SK-N-SH (cell line): ENCODE measurements at regions not wholly inside any gene's neighbourhood (a gene's known extent, or its start where the extent isn't known, plus 50 kb on each side); places are given as distances from the start of the nearest gene placed in this dataset.
"Not testable (repeated sequence)": the region's sequence is repeated elsewhere in the genome, so short reads cannot be mapped to it uniquely, and the experiment has no call there.

Source experiments
- CTCF ChIA-PET: fragments of 300-600, 350-600 bp; formaldehyde crosslinking; extraction: SDS; loops from one replicate; lab custom pipeline; 2021; lab: Yijun Ruan, JAX
- POLR2A ChIA-PET: fragments of 350-600 bp; sonication (Branson Sonifier 250); formaldehyde crosslinking; extraction: SDS; loops from one replicate; lab custom pipeline; 2020; ENCODE audit warnings: antibody characterized with exemption, inconsistent platforms; lab: Yijun Ruan, JAX
- DNase-seq: peaks from one replicate; pipeline ENCODE4 v3.0.0; 2012
- H2AFZ ChIP-seq: fragments of 200-600 bp; sonication (generic); 2 replicates; pipeline ENCODE4 v1.8.1; 2016; ENCODE audit warnings: antibody characterized with exemption, mild to moderate bottlenecking, low read depth
- H3F3A ChIP-seq: fragments of 200-600 bp; sonication (generic); replicated peaks from 2 replicates; pipeline ENCODE3; 2016; ENCODE audit warnings: antibody characterized with exemption, mild to moderate bottlenecking; ENCODE audit not compliant: insufficient read depth
- H3K27ac ChIP-seq, 2 experiments: fragments of 200-500 bp in 1 of 2; fragments of 200-600 bp in 1 of 2; sonication (Bioruptor generic) in 1 of 2; sonication (generic), shearing (Covaris generic) in 1 of 2; 2 replicates each; pipeline versions ENCODE4 v1.5.1 to v1.6.1; 2014 to 2016; ENCODE audit warnings: low read depth in 2 of 2, inconsistent platforms in 1 of 2, low read length in 1 of 2, mild to moderate bottlenecking in 1 of 2, mixed read lengths in 1 of 2
- H3K27me3 ChIP-seq: fragments of 200-600 bp; sonication (generic), shearing (Covaris generic); 2 replicates; pipeline ENCODE4 v1.6.1; 2016; ENCODE audit warnings: mixed run types; ENCODE audit not compliant: insufficient read depth
- H3K36me3 ChIP-seq, 2 experiments: fragments of 200-500 bp in 1 of 2; fragments of 200-600 bp in 1 of 2; sonication (Bioruptor generic) in 1 of 2; sonication (generic) in 1 of 2; replicated peaks in 1 of 2; 2 replicates each; pipeline versions ENCODE3 to v1.5.1; 2014 to 2016; ENCODE audit warnings: low read length in 1 of 2, mild to moderate bottlenecking in 1 of 2; ENCODE audit not compliant: insufficient read depth in 2 of 2, control insufficient read depth in 1 of 2
- H3K4me1 ChIP-seq, 2 experiments: fragments of 200-500 bp in 1 of 2; fragments of 200-600 bp in 1 of 2; sonication (Bioruptor generic) in 1 of 2; sonication (generic), shearing (Covaris generic) in 1 of 2; 2 replicates each; pipeline versions ENCODE4 v1.5.1 to v1.6.1; 2014 to 2016; ENCODE audit warnings: low read depth in 1 of 2, low read length in 1 of 2, mixed run types in 1 of 2; ENCODE audit not compliant: insufficient read depth in 2 of 2, control insufficient read depth in 1 of 2
- H3K4me2 ChIP-seq: fragments of 200-600 bp; sonication (generic), shearing (Covaris generic); 2 replicates; pipeline ENCODE4 v1.6.1; 2017; ENCODE audit warnings: mixed run types
- H3K4me3 ChIP-seq, 2 experiments: fragments of 200-500 bp in 1 of 2; fragments of 200-600 bp in 1 of 2; sonication (Bioruptor generic) in 1 of 2; sonication (generic), shearing (Covaris generic) in 1 of 2; 2 replicates each; pipeline versions ENCODE4 v1.5.1 to v1.8.1; 2014 to 2016; ENCODE audit warnings: low read depth in 2 of 2, inconsistent platforms in 1 of 2, low read length in 1 of 2, mild to moderate bottlenecking in 1 of 2, mixed read lengths in 1 of 2, moderate library complexity in 1 of 2
- H3K79me2 ChIP-seq: fragments of 200-600 bp; sonication (generic); 2 replicates; pipeline ENCODE4 v1.8.1; 2017; ENCODE audit warnings: mild to moderate bottlenecking; ENCODE audit not compliant: insufficient read depth
- H3K9ac ChIP-seq: fragments of 200-600 bp; sonication (generic); 2 replicates; pipeline ENCODE4 v1.6.1; 2017; ENCODE audit warnings: mixed run types
- H3K9me2 ChIP-seq: fragments of 200-600 bp; sonication (generic); 2 replicates; pipeline ENCODE4 v1.6.1; 2017; ENCODE audit warnings: mixed run types
- H3K9me3 ChIP-seq: fragments of 200-600 bp; sonication (generic); 2 replicates; pipeline ENCODE4 v1.6.1; 2017; ENCODE audit warnings: mixed run types, mild to moderate bottlenecking, moderate library complexity
- H4K20me1 ChIP-seq: fragments of 200-600 bp; sonication (generic); 2 replicates; pipeline ENCODE4 v1.6.1; 2017; ENCODE audit warnings: mild to moderate bottlenecking, mixed run types; ENCODE audit not compliant: insufficient read depth
- CHD2 ChIP-seq: fragments of 150-350 bp; IDR thresholded peaks from 2 replicates; pipeline ENCODE4 v1.6.1; 2018; ENCODE audit warnings: low read length; ENCODE audit not compliant: partially characterized antibody
- CTCF ChIP-seq: fragments of 200-600 bp; sonication (generic); IDR thresholded peaks from 2 replicates; pipeline ENCODE4 v1.6.1; 2017; ENCODE audit warnings: antibody characterized with exemption, mild to moderate bottlenecking, moderate library complexity
- EZH2phosphoT487 ChIP-seq: fragments of 200-600 bp; sonication (generic); IDR thresholded peaks from 2 replicates; pipeline ENCODE4 v1.6.1; 2017; ENCODE audit warnings: low read depth, mixed run types, mild to moderate bottlenecking, antibody characterized with exemption, moderate library complexity, borderline replicate concordance
- FOXJ3 ChIP-seq: sonication (generic); formaldehyde crosslinking; IDR thresholded peaks from 2 replicates; pipeline ENCODE4 v1.5.1; 2020; ENCODE audit warnings: mild to moderate bottlenecking, missing genetic modification reagents
- GATA2 ChIP-seq: sonication (generic); formaldehyde crosslinking; IDR thresholded peaks from 2 replicates; pipeline ENCODE4 v1.5.0; 2020; ENCODE audit warnings: mild to moderate bottlenecking, missing genetic modification reagents
- IRF3 ChIP-seq: fragments of 150-350 bp; IDR thresholded peaks from 2 replicates; pipeline ENCODE4 v1.6.1; 2016; ENCODE audit warnings: mild to moderate bottlenecking, low read depth, low read length
- JUND ChIP-seq: IDR thresholded peaks from 2 replicates; pipeline ENCODE4 v1.4.0; 2012
- MAX ChIP-seq: IDR thresholded peaks from 2 replicates; pipeline ENCODE4 v1.4.0; 2012; ENCODE audit warnings: low read depth
- MEF2A ChIP-seq: IDR thresholded peaks from 2 replicates; pipeline ENCODE4 v1.4.0; 2012; ENCODE audit warnings: low read depth, borderline replicate concordance
- NFIC ChIP-seq: IDR thresholded peaks from 2 replicates; pipeline ENCODE4 v1.4.0; 2012; ENCODE audit warnings: borderline replicate concordance
- PBX3 ChIP-seq: IDR thresholded peaks from 2 replicates; pipeline ENCODE4; 2012
- POLR2AphosphoS5 ChIP-seq: IDR thresholded peaks from 2 replicates; pipeline ENCODE4 v1.6.1; 2012; ENCODE audit warnings: low read depth, low read length
- RAD21 ChIP-seq: IDR thresholded peaks from 2 replicates; pipeline ENCODE4 v1.6.1; 2012; ENCODE audit warnings: mild to moderate bottlenecking, low read length
- SIN3A ChIP-seq: IDR thresholded peaks from 2 replicates; pipeline ENCODE4 v1.6.1; 2012; ENCODE audit warnings: low read depth, mild to moderate bottlenecking, low read length, moderate library complexity, borderline replicate concordance
- TAF1 ChIP-seq: IDR thresholded peaks from 2 replicates; pipeline ENCODE4 v1.6.1; 2012; ENCODE audit warnings: low read depth, mild to moderate bottlenecking, low read length, moderate library complexity, borderline replicate concordance
- TEAD4 ChIP-seq: IDR thresholded peaks from 2 replicates; pipeline ENCODE4 v1.4.0; 2012; ENCODE audit warnings: mild to moderate bottlenecking, borderline replicate concordance; ENCODE audit not compliant: insufficient read depth
- WGBS: methylation state at CpG from one replicate; pipeline ENCODE4 v1.1.6; 2017; ENCODE audit warnings: low lambda C conversion rate; 5-methylcytosine and 5-hydroxymethylcytosine counted together

- Histone ChIP-seq H2AFZ (no peak overlapping the region), H3K9ac (no peak overlapping the region), H3K27ac (no peak overlapping the region), H3K36me3 (no peaks in the 10 kb centered on the region), H3F3A (no peaks in the 10 kb centered on the region), H3K4me2 (no peak overlapping the region), H4K20me1 (no peaks in the 10 kb centered on the region), H3K4me3 (no peak overlapping the region), H3K27me3 (no peaks in the 10 kb centered on the region), H3K9me3 (no peaks in the 10 kb centered on the region), H3K79me2 (no peaks in the 10 kb centered on the region), H3K4me1 (peaks cover 0 to 3% of the 10 kb centered on the region in 2 experiments; a peak in 1 of 4 replicates), H3K9me2 (no peaks in the 10 kb centered on the region)
- no peak for TF ChIP-seq TEAD4
- no peak for TF ChIP-seq IRF3
- TF ChIP-seq MEF2A = no peak
- TF ChIP-seq RAD21 = no peak
- TF ChIP-seq CHD2 = no peak
- TF ChIP-seq JUND = no peak
- TF ChIP-seq MAX = no peak
- TF ChIP-seq TAF1 = no peak
- no peak for TF ChIP-seq CTCF
- no peak for TF ChIP-seq PBX3
- ChIA-PET CTCF (no interaction called here), POLR2A (no interaction called here)
- WGBS = 58% methylated on average over 6 of the region's 6 CpGs
- DNase-seq = no peak
These were observed 1093.0 kb downstream of the GATA3 start for GRCh38 chr10:9147475-9147874.

GRCh38 chr10:9149134-9149533 lies 1094.6 kb downstream of the GATA3 start:
- no peaks in the 10 kb centered on the region for H3K9me3 ChIP-seq
- ChIA-PET CTCF (no interaction called here), POLR2A (no interaction called here)
- no peaks in the 10 kb centered on the region for H3K27me3 ChIP-seq
- no peaks in the 10 kb centered on the region for H3K79me2 ChIP-seq
- H3K4me2 ChIP-seq = no peak overlapping the region
- no peak for TF ChIP-seq EZH2phosphoT487
- no peak for TF ChIP-seq POLR2AphosphoS5
- no peak for TF ChIP-seq FOXJ3 (CRISPR knock-in tag)
- peak; percentile 65; the same call in 1 of the 2 replicates for TF ChIP-seq GATA2
- TF ChIP-seq SIN3A = no peak
- no peak for TF ChIP-seq NFIC
- H3K4me3 ChIP-seq = no peak overlapping the region
- peak; percentile 14 for DNase-seq
- no peaks in the 10 kb centered on the region for H3K36me3 ChIP-seq
- no peaks in the 10 kb centered on the region for H3F3A ChIP-seq
- H3K9me2 ChIP-seq = no peaks in the 10 kb centered on the region
- no peak overlapping the region for H2AFZ ChIP-seq
- H3K9ac ChIP-seq = no peak overlapping the region
- no peaks in the 10 kb centered on the region for H4K20me1 ChIP-seq
- H3K27ac ChIP-seq = no peak overlapping the region
- peaks cover 0 to 3% of the 10 kb centered on the region in 2 experiments; a peak in 1 of 4 replicates for H3K4me1 ChIP-seq

GRCh38 chr10:9153057-9153456 lies 1098.6 kb downstream of the GATA3 start:
- POLR2A ChIA-PET, H4K20me1 ChIP-seq, DNase-seq, H3K4me2 ChIP-seq, H3K27me3 ChIP-seq, H3K9me2 ChIP-seq, H3K9ac ChIP-seq, CTCF ChIA-PET, H2AFZ ChIP-seq, H3K79me2 ChIP-seq, H3K9me3 ChIP-seq, H3F3A ChIP-seq, H3K4me3 ChIP-seq, H3K27ac ChIP-seq, H3K36me3 ChIP-seq, H3K4me1 ChIP-seq: not testable (repeated sequence)
- 33% methylated on average over 1 of the region's 1 CpG for WGBS
